ENCODE measurements at regions not wholly inside any gene's neighbourhood (a gene's known extent, or its start where the extent isn't known, plus 50 kb on each side); places are given as distances from the start of the nearest gene placed in this dataset.

DNA sequence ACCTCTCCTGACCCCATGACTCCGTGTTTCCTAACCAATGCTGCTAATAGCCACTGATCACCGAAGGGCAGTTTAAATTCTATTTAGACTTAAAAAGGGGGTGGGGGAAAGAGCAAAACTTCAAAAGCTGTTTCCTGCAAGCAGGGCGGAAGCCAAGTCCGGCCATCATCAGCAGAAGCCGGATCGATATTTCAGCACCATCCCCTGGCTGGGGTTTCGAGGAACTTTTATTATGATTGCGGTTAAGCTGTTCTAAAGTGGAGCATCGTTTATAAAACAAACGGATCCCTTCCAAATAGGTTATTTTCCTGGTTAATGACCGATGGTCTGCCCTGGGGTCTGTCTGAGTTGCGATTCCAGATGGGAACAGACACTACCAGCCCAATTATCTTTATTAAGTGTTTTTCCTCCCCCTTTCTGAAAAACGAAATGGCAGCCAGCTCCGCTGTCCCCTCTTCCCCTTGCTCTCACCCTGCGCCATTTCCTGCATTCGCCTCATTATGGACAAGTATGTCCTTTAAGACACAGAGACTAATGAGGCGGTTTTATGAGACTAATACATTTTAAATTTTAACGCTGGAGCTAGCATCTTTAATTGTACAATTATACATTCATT, 76.1 kb upstream of the IRX3 start:
- TF ChIP-seq YY1 (tag by site-specific recombination; IDR thresholded peaks at IDR 0.05) = no peak
- TF ChIP-seq, protein P1, sequence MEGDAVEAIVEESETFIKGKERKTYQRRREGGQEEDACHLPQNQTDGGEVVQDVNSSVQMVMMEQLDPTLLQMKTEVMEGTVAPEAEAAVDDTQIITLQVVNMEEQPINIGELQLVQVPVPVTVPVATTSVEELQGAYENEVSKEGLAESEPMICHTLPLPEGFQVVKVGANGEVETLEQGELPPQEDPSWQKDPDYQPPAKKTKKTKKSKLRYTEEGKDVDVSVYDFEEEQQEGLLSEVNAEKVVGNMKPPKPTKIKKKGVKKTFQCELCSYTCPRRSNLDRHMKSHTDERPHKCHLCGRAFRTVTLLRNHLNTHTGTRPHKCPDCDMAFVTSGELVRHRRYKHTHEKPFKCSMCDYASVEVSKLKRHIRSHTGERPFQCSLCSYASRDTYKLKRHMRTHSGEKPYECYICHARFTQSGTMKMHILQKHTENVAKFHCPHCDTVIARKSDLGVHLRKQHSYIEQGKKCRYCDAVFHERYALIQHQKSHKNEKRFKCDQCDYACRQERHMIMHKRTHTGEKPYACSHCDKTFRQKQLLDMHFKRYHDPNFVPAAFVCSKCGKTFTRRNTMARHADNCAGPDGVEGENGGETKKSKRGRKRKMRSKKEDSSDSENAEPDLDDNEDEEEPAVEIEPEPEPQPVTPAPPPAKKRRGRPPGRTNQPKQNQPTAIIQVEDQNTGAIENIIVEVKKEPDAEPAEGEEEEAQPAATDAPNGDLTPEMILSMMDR (tag by site-specific recombination; IDR thresholded peaks at IDR 0.05) = no peak
- no peak for TF ChIP-seq OSR2 (tag by site-specific recombination; IDR thresholded peaks at IDR 0.05)
- no peak for TF ChIP-seq BCL11A (tag by site-specific recombination; IDR thresholded peaks at IDR 0.05; ENCODE audit: low read depth)
- TF ChIP-seq, protein P2, sequence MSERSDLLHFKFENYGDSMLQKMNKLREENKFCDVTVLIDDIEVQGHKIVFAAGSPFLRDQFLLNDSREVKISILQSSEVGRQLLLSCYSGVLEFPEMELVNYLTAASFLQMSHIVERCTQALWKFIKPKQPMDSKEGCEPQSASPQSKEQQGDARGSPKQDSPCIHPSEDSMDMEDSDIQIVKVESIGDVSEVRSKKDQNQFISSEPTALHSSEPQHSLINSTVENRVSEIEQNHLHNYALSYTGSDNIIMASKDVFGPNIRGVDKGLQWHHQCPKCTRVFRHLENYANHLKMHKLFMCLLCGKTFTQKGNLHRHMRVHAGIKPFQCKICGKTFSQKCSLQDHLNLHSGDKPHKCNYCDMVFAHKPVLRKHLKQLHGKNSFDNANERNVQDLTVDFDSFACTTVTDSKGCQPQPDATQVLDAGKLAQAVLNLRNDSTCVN (tag by site-specific recombination; optimal IDR thresholded peaks at IDR 0.05) = no peak
- TF ChIP-seq, protein P3, sequence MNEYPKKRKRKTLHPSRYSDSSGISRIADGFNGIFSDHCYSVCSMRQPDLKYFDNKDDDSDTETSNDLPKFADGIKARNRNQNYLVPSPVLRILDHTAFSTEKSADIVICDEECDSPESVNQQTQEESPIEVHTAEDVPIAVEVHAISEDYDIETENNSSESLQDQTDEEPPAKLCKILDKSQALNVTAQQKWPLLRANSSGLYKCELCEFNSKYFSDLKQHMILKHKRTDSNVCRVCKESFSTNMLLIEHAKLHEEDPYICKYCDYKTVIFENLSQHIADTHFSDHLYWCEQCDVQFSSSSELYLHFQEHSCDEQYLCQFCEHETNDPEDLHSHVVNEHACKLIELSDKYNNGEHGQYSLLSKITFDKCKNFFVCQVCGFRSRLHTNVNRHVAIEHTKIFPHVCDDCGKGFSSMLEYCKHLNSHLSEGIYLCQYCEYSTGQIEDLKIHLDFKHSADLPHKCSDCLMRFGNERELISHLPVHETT (tag by site-specific recombination; IDR thresholded peaks at IDR 0.05) = no peak
- TF ChIP-seq, protein P4, sequence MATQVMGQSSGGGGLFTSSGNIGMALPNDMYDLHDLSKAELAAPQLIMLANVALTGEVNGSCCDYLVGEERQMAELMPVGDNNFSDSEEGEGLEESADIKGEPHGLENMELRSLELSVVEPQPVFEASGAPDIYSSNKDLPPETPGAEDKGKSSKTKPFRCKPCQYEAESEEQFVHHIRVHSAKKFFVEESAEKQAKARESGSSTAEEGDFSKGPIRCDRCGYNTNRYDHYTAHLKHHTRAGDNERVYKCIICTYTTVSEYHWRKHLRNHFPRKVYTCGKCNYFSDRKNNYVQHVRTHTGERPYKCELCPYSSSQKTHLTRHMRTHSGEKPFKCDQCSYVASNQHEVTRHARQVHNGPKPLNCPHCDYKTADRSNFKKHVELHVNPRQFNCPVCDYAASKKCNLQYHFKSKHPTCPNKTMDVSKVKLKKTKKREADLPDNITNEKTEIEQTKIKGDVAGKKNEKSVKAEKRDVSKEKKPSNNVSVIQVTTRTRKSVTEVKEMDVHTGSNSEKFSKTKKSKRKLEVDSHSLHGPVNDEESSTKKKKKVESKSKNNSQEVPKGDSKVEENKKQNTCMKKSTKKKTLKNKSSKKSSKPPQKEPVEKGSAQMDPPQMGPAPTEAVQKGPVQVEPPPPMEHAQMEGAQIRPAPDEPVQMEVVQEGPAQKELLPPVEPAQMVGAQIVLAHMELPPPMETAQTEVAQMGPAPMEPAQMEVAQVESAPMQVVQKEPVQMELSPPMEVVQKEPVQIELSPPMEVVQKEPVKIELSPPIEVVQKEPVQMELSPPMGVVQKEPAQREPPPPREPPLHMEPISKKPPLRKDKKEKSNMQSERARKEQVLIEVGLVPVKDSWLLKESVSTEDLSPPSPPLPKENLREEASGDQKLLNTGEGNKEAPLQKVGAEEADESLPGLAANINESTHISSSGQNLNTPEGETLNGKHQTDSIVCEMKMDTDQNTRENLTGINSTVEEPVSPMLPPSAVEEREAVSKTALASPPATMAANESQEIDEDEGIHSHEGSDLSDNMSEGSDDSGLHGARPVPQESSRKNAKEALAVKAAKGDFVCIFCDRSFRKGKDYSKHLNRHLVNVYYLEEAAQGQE (tag by site-specific recombination; IDR thresholded peaks at IDR 0.05) = no peak
- TF ChIP-seq TRIM28 (IDR thresholded peaks at IDR 0.05; ENCODE audit: borderline replicate concordance, low read length) = no peak
